AG20443 (cell line): ENCODE measurements at regions not wholly inside any gene's neighbourhood (a gene's known extent, or its start where the extent isn't known, plus 50 kb on each side); places are given as distances from the start of the nearest gene placed in this dataset.
"Not testable (repeated sequence)": the region's sequence is repeated elsewhere in the genome, so short reads cannot be mapped to it uniquely, and the experiment has no call there.

Source experiments
- DNase-seq: peaks from one replicate; pipeline ENCODE4 v3.0.0; 2012; ENCODE audit warnings: low spot score, mixed read lengths

- DNase-seq = no peak
Measured at GRCh38 chr9:126173401-126173800, 153.2 kb upstream of the MVB12B start.

- no peak for DNase-seq
Measured at GRCh38 chr9:126173929-126174328, 152.7 kb upstream of the MVB12B start.

DNA sequence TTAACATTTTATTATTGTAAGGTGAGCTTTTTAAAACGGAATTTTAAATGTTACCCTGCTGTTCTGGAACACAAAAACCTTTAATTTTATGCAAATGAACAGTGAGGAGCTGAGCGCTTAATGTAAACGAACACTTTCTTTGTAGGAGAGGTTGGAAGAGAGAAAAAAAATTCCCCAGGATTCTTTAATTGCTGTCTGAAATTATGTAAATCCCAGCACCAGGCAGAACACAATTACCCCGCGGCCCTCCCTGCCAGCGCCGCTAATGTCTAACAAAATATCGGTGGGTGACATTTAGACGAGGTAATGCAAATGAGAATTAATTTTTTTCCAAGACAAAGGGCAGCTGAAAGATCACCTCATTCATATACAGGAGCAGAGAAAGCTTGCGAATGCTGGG, 143.4 kb upstream of the MVB12B start:
- DNase-seq = no peak

- not testable (repeated sequence) for DNase-seq
Measured at GRCh38 chr9:126190994-126191393, 135.6 kb upstream of the MVB12B start.

- no peak for DNase-seq
Measured at GRCh38 chr9:126198854-126199253, 127.8 kb upstream of the MVB12B start.

DNA sequence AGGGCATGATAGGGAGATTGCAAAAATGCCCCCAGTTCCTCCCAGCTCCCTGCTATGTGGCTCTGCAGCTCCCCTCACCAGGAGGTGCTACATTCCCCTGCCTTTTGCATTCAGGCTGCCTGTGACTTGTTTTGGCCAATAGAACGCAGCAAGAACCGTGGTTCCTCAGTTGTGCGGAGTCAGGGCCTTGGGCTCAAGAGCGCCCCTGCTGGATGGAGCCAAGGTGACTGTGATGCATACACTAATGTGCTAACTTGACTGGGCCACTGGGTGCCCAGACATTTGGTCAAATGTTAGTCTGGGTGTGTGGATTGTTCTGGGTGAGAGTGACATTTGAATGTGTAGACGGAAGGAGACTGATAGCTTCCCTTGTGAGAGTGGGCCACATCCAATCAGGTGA, 123.3 kb upstream of the MVB12B start:
- no peak for DNase-seq

DNA sequence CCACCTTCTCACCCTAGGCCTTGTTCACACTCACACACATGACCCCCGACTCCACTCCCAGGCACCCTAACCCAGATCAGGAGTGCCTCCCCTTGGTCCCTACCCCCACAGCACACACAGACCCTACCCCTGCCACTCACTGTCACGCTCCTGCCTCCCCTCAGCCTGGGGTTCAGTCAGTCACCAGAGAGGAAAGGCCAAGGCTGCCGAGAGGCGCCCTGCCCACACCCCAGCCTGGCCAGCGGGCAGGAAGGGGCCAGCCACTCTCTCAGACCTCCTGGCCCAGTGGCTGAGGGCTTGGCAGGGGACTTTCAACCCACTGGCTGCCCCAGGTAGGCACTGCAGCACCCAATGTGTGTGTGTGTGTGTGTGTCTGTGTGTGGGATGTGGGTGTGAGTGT, 122.4 kb upstream of the MVB12B start:
- no peak for DNase-seq

DNA sequence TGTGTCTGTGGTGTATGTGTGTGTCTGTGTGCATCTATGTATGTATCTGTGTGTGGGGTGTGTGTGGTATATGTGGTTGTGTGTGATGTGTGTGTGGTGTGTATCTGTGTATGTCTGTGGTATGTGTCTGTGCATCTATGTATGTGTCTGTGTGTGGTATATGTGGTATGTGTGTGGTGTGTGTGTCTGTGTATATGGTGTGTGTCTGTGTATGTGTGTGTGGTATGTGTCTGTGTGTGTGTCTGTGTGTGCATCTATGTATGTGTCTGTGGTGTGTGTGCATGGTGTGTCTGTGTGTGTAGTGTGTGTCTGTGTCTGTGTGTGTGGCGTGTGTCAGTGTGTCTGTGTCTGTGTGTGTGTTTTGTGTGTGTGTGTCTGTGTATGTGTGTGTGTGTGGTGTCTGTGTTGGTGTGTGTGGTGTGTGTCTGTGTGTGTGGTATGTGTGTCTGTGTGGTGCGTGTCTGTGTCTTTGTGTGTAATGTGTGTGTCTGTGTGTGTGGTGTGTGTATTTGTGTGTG, 121.9 kb upstream of the MVB12B start:
- DNase-seq = no peak

DNA sequence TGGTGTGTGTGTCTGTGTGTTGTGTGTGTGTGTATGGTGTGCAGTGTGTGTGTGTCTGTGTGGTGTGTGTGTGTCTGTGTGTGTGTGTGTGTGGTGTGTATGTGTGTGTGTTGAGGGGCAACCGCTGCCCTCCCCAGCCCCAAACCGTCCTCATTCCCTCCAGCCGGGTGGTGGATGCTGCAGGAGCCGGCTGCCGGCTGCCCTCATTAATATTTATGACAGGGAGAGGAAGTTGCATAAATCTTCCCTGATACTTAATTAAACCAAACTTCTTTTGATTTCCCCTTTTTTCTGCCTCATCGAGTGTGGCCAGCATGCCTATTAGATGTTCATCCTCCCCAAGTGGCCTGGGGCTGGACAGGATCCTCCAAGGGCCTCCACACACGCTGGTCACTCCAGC, 121.4 kb upstream of the MVB12B start:
- DNase-seq = no peak

DNA sequence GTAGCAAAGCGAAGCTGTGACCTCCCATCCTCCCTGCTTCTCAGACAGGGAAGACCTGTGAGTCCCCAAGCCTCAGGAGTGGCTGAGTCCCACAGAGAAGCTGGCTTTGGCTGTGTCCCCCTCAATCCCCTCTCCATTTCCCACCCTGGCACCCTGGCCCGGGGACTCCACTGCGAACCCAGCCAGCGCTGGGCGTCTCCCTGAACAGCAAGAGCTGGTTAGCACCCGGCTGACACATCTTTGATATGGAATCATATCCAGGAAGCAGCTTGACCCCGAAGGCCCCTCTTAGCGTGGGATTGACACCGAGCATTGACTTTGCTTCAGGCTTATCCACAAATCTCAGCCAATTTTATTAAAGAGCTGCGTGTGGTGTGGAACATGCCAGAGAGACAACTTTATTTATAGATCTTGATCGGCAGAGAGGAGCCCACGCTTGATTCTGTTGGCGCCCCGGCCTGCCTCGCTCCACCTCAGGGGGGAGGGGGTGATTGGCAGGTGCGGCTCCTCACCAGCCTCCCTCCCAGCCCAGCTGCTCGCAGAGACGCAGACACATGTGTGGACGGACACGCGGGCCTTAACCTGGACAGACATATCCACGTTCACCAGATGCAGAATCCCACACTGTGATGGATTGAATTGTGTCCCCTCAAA, 120.7 kb upstream of the MVB12B start:
- DNase-seq = no peak

- no peak for DNase-seq
Measured at GRCh38 chr9:126207256-126207655, 119.4 kb upstream of the MVB12B start.

DNA sequence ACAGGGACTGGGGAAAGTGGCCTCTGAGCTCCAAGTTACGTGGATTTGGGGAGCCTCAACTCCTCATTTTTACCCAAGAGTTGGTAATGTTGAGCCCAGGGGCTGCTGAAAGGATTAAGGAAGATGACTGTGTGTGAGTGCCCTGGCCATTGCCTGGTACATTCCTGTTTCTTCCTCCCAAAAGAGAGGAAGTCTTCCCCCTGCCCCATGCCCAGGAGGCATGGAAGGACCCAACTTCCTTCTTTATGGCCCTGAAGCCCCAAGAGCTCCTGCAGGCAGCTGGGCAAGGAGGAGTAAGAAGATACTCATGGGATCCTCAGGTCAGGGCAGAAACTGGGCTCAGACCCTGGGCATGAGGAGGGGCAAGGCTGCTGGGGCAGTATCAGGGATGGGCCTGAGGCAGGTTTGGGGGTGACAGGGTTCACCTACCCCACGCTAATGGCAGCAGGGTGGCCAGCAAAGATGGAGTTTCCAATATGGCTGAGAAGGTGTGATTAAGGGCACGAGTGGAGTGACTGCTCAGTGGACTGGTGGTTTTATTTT, 118.3 kb upstream of the MVB12B start:
- no peak for DNase-seq

DNA sequence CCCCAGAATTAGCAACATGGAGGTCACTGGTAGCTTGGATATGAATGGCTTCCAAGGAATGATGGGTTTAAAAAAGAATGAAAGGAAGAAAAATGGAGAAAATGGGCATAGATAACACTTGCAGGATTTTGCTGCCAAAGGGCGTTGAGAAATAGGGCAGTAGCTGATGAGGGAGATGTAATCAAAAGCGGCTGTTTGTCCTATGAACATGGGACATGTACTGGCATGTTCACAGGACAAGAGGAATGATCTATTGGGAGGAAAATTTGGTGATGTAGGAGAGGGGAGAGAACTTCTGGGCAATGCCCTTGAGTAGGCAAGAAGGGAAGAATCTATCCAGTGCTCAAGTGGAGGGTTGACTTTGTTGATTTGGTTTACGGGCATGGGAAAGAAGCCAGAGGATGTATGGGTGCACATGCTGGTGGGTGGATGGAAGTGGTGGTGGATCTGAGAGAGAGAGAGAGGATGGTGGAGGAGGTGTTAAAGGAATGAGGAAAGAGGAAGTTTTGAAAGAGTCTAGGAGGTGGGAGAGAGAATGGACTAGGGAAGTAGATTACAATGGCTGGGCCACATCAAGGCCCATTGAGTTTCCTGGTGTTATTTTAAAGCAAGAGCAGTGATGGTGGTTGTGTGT, 115.1 kb upstream of the MVB12B start:
- DNase-seq = no peak

- no peak for DNase-seq
Measured at GRCh38 chr9:126215486-126215885, 111.1 kb upstream of the MVB12B start.

DNA sequence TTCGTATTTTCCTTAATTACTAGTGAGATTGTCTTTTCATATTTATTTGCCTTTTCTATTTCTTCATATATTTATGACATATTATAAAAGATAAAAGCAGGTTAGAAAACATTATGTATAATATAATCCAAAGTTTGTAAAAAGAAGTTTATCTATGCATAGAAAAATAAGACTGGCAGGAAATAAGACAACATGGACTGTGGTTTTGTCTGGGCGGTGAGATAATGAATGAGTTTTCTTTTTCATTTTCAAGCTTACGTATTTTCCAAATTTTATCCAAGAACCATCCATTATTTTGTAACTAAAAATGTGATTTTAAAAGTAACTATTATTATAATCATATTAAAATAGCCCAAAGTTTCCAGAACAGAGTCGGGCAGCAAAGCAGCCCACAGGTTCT, 109.8 kb upstream of the MVB12B start:
- DNase-seq = no peak

DNA sequence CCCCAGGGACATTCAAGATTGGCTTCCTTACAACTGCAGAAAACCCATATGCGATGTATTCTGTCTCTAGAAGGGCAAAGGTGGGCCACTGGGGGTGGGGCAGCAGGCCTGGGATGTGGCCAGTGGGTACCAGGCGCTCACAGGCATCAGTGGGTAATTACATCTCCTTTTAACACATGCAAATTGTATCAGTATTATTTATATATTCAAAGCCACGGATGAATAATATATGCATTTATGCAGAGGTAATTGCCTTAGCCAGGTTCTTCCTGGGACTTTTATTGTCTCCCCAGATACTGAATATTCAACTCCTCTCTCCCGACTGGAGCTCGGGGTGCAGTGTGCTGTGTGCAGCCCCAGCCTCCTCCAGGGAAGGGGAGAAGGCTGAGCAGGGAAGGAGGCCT, 109.4 kb upstream of the MVB12B start:
- DNase-seq = no peak

DNA sequence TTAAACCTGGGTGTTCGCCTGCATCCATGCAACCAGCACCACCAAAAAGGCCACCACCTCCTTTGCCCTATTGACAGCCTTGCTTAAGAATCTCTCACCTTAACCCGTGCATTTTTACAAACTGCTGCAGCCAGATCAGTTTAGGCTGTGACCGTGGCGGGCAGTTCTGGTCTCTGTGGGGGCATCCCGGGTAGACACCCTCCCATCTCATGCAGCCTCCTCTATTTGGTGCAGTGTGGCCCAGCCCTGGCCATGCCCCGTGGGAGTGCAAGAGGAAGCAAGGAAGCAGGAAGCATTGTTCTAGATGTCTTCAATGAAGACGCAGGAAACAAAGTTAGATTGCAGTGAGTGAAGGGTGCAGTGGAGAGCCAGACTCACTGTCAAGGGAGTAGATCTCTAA, 108.8 kb upstream of the MVB12B start:
- DNase-seq = no peak

- no peak for DNase-seq
Measured at GRCh38 chr9:126218359-126219125, 108.1 kb upstream of the MVB12B start.

- DNase-seq = no peak
Measured at GRCh38 chr9:126219166-126219565, 107.5 kb upstream of the MVB12B start.

DNA sequence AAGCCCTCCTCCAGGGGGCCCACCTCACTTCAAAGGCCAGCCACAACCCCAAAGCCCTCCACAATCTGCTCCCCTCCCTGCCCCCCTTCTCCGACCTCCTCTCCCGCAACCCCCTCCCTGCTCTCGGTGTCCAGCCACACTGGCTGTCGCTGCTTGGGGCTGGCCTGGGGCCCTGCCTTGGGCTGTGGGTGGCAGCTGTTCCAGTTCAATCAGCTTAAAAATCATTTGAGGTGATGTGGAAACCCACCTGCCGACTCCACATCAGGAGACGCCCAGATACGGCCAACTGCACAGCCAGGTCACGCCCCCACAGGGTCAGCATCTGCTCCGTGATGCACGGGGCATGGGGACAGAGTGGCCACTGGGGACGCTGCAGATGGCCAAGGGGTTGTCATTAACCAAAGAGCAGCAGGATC, 107.0 kb upstream of the MVB12B start:
- DNase-seq = no peak

DNA sequence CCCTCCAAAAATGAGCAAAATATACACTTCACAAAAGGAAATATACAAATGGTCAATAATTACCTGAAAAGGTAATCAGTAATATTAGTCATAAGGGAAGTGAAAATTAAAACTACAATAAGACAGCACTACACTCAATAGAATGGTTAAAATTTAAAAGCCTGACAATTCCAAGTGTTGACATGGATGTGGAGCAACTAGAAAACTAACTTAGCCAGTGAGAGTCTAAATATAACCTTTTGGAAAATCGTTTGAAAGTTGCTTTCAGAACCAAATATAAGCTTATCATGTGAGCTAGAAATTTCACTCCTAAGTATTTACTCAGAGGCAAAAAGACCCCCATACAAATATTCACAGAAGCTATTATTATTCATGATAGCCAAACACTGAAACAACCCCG, 105.1 kb upstream of the MVB12B start:
- no peak for DNase-seq

DNA sequence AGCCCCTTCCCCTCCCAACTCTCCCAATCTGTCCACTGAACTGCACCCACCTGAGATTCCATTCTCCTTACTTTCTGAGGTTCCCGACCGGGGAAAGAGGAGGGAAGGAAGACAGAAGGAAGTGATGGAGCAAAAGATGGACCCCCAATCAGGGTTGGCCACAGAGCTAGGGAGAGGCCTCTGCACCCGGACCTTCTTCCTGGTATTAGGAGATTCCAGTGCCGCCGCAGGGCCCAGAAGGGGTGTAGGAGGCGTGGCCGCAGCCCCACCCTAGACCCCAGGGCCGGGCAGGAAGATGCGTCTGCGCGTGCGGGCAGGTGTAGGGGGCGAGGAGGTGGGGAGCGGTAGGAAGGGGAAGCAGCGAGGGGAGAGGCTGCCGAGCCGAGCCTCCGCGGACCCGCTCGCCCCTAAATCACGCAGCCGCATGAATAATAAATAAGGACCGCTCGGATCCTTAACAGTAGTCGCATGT, 104.2 kb upstream of the MVB12B start:
- DNase-seq = no peak
